GM12875 (cell line): ENCODE measurements at regions not wholly inside any gene's neighbourhood (a gene's known extent, or its start where the extent isn't known, plus 50 kb on each side); places are given as distances from the start of the nearest gene placed in this dataset.

Source experiments
- H3K4me3 ChIP-seq: one replicate; pipeline ENCODE4 v1.5.1; 2011; ENCODE audit warnings: low read depth, low read length, control low read depth
- CTCF ChIP-seq: IDR thresholded peaks from 2 replicates; pipeline ENCODE4 v1.5.1; 2011; ENCODE audit warnings: low read depth, mild to moderate bottlenecking, control low read depth, inconsistent platforms, low read length, moderate library complexity, borderline replicate concordance; ENCODE audit not compliant: insufficient read depth

GRCh38 chr3:70747847-70748246 lies 435.4 kb upstream of the MDFIC2 start:
- no peak overlapping the region for H3K4me3 ChIP-seq
- TF ChIP-seq CTCF: no peak

- H3K4me3 ChIP-seq: no peak overlapping the region
- TF ChIP-seq CTCF: no peak
Observed at GRCh38 chr3:70744536-70744935, 432.1 kb upstream of the MDFIC2 start.

GRCh38 chr3:70743754-70744153 lies 431.3 kb upstream of the MDFIC2 start:
- H3K4me3 ChIP-seq: no peak overlapping the region
- TF ChIP-seq CTCF: no peak

GRCh38 chr3:70742081-70742480 lies 429.6 kb upstream of the MDFIC2 start:
- no peak overlapping the region for H3K4me3 ChIP-seq
- TF ChIP-seq CTCF: no peak

- no peak overlapping the region for H3K4me3 ChIP-seq
- TF ChIP-seq CTCF: no peak
Observed at GRCh38 chr3:70740872-70741271, 428.4 kb upstream of the MDFIC2 start.

GRCh38 chr3:70740071-70740470 lies 427.6 kb upstream of the MDFIC2 start:
- no peak overlapping the region for H3K4me3 ChIP-seq
- TF ChIP-seq CTCF: no peak

- TF ChIP-seq CTCF: no peak
- no peak overlapping the region for H3K4me3 ChIP-seq
Observed at GRCh38 chr3:70738291-70738681, 425.8 kb upstream of the MDFIC2 start.
